Vagina (tissue), 2 donors: ENCODE measurements at regions not wholly inside any gene's neighbourhood (a gene's known extent, or its start where the extent isn't known, plus 50 kb on each side); places are given as distances from the start of the nearest gene placed in this dataset.

ENCODE experiments used
- CTCF ChIP-seq, 3 experiments: fragments of 450-650 bp in 2 of 3; fragments of 200-600 bp in 1 of 3; sonication (generic) in 1 of 3; IDR thresholded peaks; one replicate each; pipeline ENCODE4 v1.5.1; 2017 to 2019; ENCODE audit warnings: antibody characterized with exemption in 3 of 3, mild to moderate bottlenecking in 2 of 3, moderate library complexity in 2 of 3
- POLR2A ChIP-seq, 2 donors: fragments of 450-650 bp; IDR thresholded peaks; one replicate each; pipeline ENCODE4 v1.6.1; 2017; ENCODE audit warnings: antibody characterized with exemption in 2 of 2, mild to moderate bottlenecking in 2 of 2, moderate library complexity in 2 of 2

DNA sequence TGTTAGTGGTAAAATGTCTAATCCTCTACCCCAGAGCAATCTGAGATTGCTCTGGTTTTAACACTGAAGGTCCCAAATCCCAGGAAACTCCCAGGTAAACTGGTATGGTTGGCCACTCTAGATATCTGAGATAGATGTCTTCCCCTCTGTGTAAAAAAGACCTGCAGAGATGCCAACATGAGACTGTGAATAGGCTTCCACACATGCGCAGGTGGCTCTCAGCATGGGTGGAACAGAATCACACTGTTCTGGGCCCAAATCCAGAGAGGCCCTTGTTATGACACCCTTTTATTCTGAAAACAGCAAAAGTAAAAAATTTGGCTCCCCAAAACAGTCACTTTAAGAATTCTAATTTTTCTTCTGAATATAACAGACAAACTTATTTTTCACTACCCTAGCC is 88.7 kb upstream of the BMP5 start:
- TF ChIP-seq POLR2A (IDR thresholded peaks at IDR 0.05) (no peak), CTCF (IDR thresholded peaks at IDR 0.05) (no peak)
